Stomach (tissue), 4 donors: ENCODE measurements at regions not wholly inside any gene's neighbourhood (a gene's known extent, or its start where the extent isn't known, plus 50 kb on each side); places are given as distances from the start of the nearest gene placed in this dataset.

Source experiments
- POLR2AphosphoS5 ChIP-seq, 3 donors: sonication (generic); formaldehyde crosslinking; IDR thresholded peaks; one replicate each; pipeline ENCODE4 v1.6.1; 2016; ENCODE audit warnings: antibody characterized with exemption in 3 of 3
- TF ChIP-seq, protein P1 (sequence below), 7 experiments: fragments of 450-650 bp in 4 of 7; fragments of 200-600 bp in 3 of 7; sonication (generic) in 3 of 7; IDR thresholded peaks; one replicate each; pipeline ENCODE4 v1.5.1; 2016 to 2019; ENCODE audit warnings: antibody characterized with exemption in 7 of 7, control low read depth in 2 of 7, mild to moderate bottlenecking in 1 of 7

DNA sequence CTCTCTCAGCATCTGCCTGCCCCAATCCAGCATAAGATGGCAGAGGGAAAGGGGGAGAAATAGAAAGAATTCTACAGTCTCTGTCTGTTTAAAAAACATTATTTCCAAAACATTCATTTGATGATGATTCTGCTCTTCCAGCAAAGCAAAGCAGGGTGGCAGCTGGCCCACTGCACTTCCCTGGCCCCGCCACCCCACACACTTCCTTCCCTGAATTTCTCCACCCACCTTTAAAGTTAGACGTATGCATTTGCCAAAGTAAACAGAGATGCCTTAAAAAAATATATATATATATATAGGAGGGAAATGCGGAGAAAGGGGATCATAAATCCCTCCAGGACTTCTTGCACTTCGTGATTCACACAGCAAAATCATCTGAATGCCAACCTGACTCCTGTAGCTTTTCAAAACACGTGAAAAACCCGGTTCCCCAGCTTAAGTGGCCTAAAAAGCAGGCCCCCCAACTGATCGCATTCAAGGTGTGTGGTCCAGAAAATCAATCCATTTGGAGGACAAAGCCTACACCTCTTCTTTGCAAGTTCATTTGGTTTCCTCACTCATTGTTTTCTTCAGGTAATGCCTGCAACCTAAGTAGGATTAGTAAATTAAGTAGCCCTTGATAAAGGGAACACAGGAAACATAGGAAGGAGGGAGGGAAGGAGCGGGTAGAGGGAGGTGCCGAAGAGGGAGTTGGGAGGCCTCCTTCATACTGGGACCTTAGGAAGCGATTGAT, 68.8 kb downstream of the LLPH start:
- TF ChIP-seq, protein P1, sequence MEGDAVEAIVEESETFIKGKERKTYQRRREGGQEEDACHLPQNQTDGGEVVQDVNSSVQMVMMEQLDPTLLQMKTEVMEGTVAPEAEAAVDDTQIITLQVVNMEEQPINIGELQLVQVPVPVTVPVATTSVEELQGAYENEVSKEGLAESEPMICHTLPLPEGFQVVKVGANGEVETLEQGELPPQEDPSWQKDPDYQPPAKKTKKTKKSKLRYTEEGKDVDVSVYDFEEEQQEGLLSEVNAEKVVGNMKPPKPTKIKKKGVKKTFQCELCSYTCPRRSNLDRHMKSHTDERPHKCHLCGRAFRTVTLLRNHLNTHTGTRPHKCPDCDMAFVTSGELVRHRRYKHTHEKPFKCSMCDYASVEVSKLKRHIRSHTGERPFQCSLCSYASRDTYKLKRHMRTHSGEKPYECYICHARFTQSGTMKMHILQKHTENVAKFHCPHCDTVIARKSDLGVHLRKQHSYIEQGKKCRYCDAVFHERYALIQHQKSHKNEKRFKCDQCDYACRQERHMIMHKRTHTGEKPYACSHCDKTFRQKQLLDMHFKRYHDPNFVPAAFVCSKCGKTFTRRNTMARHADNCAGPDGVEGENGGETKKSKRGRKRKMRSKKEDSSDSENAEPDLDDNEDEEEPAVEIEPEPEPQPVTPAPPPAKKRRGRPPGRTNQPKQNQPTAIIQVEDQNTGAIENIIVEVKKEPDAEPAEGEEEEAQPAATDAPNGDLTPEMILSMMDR (IDR thresholded peaks at IDR 0.05), result no peak
- TF ChIP-seq POLR2AphosphoS5 (IDR thresholded peaks at IDR 0.05), result no peak
